ENCODE measurements at regions not wholly inside any gene's neighbourhood (a gene's known extent, or its start where the extent isn't known, plus 50 kb on each side); places are given as distances from the start of the nearest gene placed in this dataset.

- Histone ChIP-seq H3K9ac (ENCODE audit: low read length in 5 of 5) (no peak overlapping the region), H3K4me1 (ENCODE audit: control insufficient read depth in 5 of 5, insufficient read depth in 5 of 5, low read length in 5 of 5) (peaks cover 0 to 33% (median 11%) of the 10 kb centered on the region in 5 donors), H3K4me3 (ENCODE audit: low read depth in 1 of 5, low read length in 5 of 5) (no peak overlapping the region), H3K27me3 (ENCODE audit: control insufficient read depth in 5 of 5, insufficient read depth in 4 of 5, low read length in 5 of 5) (no peaks in the 10 kb centered on the region), H3K27ac (ENCODE audit: low read depth, low read length) (no peak overlapping the region), H3K9me3 (ENCODE audit: control insufficient read depth in 5 of 5, low read length in 5 of 5) (no peaks in the 10 kb centered on the region), H3K36me3 (ENCODE audit: control insufficient read depth in 5 of 5, insufficient read depth in 5 of 5, low read length in 5 of 5) (no peaks in the 10 kb centered on the region)
Observed at GRCh38 chr16:85473909-85474620, 139.1 kb upstream of the GSE1 start.

GRCh38 chr16:85474621-85475217 is 138.4 kb upstream of the GSE1 start:
- Histone ChIP-seq H3K36me3 (ENCODE audit: control insufficient read depth in 5 of 5, insufficient read depth in 5 of 5, low read length in 5 of 5) (no peaks in the 10 kb centered on the region), H3K27ac (ENCODE audit: low read depth, low read length) (no peak overlapping the region), H3K27me3 (ENCODE audit: control insufficient read depth in 5 of 5, insufficient read depth in 4 of 5, low read length in 5 of 5) (no peaks in the 10 kb centered on the region), H3K4me3 (ENCODE audit: low read depth in 1 of 5, low read length in 5 of 5) (no peak overlapping the region), H3K9ac (ENCODE audit: low read length in 5 of 5) (no peak overlapping the region), H3K4me1 (ENCODE audit: control insufficient read depth in 5 of 5, insufficient read depth in 5 of 5, low read length in 5 of 5) (peaks cover 0 to 33% (median 11%) of the 10 kb centered on the region in 5 donors), H3K9me3 (ENCODE audit: control insufficient read depth in 5 of 5, low read length in 5 of 5) (no peaks in the 10 kb centered on the region)

- Histone ChIP-seq H3K4me1 (ENCODE audit: control insufficient read depth in 5 of 5, insufficient read depth in 5 of 5, low read length in 5 of 5) (peaks cover 0 to 33% (median 11%) of the 10 kb centered on the region in 5 donors), H3K27ac (ENCODE audit: low read depth, low read length) (no peak overlapping the region), H3K36me3 (ENCODE audit: control insufficient read depth in 5 of 5, insufficient read depth in 5 of 5, low read length in 5 of 5) (no peaks in the 10 kb centered on the region), H3K4me3 (ENCODE audit: low read depth in 1 of 5, low read length in 5 of 5) (no peak overlapping the region), H3K9me3 (ENCODE audit: control insufficient read depth in 5 of 5, low read length in 5 of 5) (no peaks in the 10 kb centered on the region), H3K9ac (ENCODE audit: low read length in 5 of 5) (no peak overlapping the region), H3K27me3 (ENCODE audit: control insufficient read depth in 5 of 5, insufficient read depth in 4 of 5, low read length in 5 of 5) (no peaks in the 10 kb centered on the region)
Observed at GRCh38 chr16:85475233-85475632, 137.9 kb upstream of the GSE1 start.

DNA sequence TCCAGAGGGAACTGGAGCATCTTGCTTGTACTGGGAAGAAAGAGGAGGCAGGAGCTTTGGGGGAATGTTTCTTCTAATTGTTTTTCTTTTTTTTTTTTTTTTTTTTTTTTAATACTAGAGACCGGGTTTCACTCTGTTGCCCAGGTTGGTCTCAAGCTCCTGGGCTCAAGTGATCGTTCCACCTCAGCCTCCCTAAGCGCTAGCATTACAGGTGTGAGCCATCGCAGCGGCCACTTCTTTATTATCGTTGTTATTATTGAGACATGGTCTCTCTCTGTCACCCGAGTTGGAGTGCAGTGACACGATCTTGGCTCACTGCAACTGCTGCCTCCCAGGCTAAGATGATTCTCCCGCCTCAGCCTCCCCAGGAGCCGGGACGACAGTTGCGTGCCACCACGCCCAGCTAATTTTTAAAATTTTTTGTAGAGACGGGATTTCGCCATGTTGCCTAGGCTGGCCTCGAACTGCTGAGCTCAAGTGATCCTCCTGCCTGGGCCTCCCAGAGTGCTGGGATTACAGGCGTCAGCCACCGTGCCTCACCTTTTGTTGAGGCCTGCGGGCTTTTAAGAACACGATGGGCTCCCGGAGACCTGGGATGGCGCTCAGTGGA is 137.3 kb upstream of the GSE1 start:
- H3K4me3 ChIP-seq (ENCODE audit: low read depth in 1 of 5, low read length in 5 of 5), result no peak overlapping the region
- no peak overlapping the region for H3K27ac ChIP-seq (ENCODE audit: low read depth, low read length)
- peaks cover under 1 to 38% (median 16%) of the 10 kb centered on the region in 5 donors for H3K4me1 ChIP-seq (ENCODE audit: control insufficient read depth in 5 of 5, insufficient read depth in 5 of 5, low read length in 5 of 5)
- H3K27me3 ChIP-seq (ENCODE audit: control insufficient read depth in 5 of 5, insufficient read depth in 4 of 5, low read length in 5 of 5), result no peaks in the 10 kb centered on the region
- no peaks in the 10 kb centered on the region for H3K9me3 ChIP-seq (ENCODE audit: control insufficient read depth in 5 of 5, low read length in 5 of 5)
- no peaks in the 10 kb centered on the region for H3K36me3 ChIP-seq (ENCODE audit: control insufficient read depth in 5 of 5, insufficient read depth in 5 of 5, low read length in 5 of 5)
- no peak overlapping the region for H3K9ac ChIP-seq (ENCODE audit: low read length in 5 of 5)

DNA sequence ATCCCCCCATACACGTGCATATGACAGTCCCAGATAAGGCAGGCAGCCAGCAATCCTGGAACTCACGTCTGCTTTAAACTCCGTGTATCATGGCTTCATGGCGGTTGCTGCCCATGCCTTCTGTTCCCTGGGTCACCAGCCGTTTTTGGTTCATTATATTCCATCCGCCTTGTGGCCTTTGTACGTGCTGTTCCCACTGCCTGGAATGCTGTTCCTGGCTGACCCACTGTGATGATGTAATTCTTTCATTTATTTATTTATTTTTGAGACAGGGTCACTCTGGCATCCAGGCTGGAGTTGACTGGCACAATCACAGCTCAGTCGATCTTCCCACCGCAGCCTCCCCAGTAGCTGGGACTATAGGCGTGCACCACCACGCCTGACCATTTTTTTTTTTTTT is 136.7 kb upstream of the GSE1 start:
- no peak overlapping the region for H3K9ac ChIP-seq (ENCODE audit: low read length in 5 of 5)
- no peaks in the 10 kb centered on the region for H3K36me3 ChIP-seq (ENCODE audit: control insufficient read depth in 5 of 5, insufficient read depth in 5 of 5, low read length in 5 of 5)
- no peaks in the 10 kb centered on the region for H3K27me3 ChIP-seq (ENCODE audit: control insufficient read depth in 5 of 5, insufficient read depth in 4 of 5, low read length in 5 of 5)
- H3K27ac ChIP-seq (ENCODE audit: low read depth, low read length), result no peak overlapping the region
- no peak overlapping the region for H3K4me3 ChIP-seq (ENCODE audit: low read depth in 1 of 5, low read length in 5 of 5)
- no peaks in the 10 kb centered on the region for H3K9me3 ChIP-seq (ENCODE audit: control insufficient read depth in 5 of 5, low read length in 5 of 5)
- peaks cover 2 to 44% (median 21%) of the 10 kb centered on the region in 5 donors for H3K4me1 ChIP-seq (ENCODE audit: control insufficient read depth in 5 of 5, insufficient read depth in 5 of 5, low read length in 5 of 5)

GRCh38 chr16:85477801-85478363 is 135.2 kb upstream of the GSE1 start:
- no peaks in the 10 kb centered on the region for H3K9me3 ChIP-seq (ENCODE audit: control insufficient read depth in 5 of 5, low read length in 5 of 5)
- H3K27me3 ChIP-seq (ENCODE audit: control insufficient read depth in 5 of 5, insufficient read depth in 4 of 5, low read length in 5 of 5), result no peaks in the 10 kb centered on the region
- no peak overlapping the region for H3K9ac ChIP-seq (ENCODE audit: low read length in 5 of 5)
- no peak overlapping the region for H3K27ac ChIP-seq (ENCODE audit: low read depth, low read length)
- H3K36me3 ChIP-seq (ENCODE audit: control insufficient read depth in 5 of 5, insufficient read depth in 5 of 5, low read length in 5 of 5), result no peaks in the 10 kb centered on the region
- peaks cover 2 to 36% (median 16%) of the 10 kb centered on the region in 5 donors for H3K4me1 ChIP-seq (ENCODE audit: control insufficient read depth in 5 of 5, insufficient read depth in 5 of 5, low read length in 5 of 5)
- H3K4me3 ChIP-seq (ENCODE audit: low read depth in 1 of 5, low read length in 5 of 5), result no peak overlapping the region

DNA sequence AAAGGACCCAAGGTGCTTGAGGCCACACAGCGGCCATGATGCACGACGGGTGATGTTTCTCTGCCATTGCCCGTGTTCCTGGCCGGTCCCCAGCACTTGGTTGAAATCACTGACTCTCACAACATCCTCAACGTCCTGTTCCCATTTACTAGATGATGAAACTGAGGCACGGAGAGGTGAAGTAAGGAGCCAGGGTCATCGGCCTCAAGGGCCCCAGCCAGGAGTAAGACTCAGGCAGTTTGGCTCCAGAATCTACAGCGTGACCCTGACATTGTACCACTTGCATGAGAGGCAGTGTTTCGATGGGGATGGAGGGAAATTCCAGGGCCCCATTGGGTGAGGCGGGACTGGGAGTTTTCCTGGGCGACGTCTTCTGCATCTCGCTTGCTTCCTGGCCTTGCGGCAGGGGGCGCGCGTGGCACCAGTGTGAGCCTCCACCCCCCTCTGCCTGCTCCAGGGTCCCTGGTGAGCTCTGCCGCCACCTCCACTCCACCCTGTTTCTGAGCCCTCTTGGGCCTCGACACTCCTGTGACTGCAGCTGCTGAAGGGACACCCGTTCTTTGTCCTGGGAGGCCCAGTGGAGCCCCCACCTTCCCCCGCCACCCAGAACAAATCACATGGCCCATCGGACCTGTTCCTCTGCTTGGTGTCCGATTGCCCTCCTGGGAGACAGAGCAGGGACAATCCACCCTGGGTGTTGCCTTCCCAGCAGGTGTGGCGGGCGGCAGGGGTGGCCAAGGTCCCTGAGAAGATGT is 133.0 kb upstream of the GSE1 start:
- Histone ChIP-seq H3K27ac (ENCODE audit: low read depth, low read length) (no peak overlapping the region), H3K9me3 (ENCODE audit: control insufficient read depth in 5 of 5, low read length in 5 of 5) (no peaks in the 10 kb centered on the region)

DNA sequence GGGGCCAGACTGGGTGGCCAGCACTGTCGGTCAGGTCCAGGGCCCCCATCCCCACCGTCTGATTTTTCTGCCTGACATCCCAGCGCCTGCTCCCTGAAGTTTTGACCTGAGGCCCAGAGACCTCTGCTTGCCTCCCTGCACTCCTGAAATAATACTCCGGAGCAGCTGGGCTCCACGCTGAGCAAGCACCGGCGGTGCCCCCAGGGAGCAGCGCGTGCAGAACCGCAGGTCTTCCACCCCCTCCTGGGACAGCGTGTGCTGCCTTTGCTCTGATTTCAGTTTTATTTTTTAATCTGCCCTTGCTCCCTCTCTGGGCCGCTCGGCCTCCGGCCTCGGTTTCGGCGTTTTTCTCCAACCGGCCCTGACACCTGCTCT is 132.4 kb upstream of the GSE1 start:
- Histone ChIP-seq H3K27me3 (ENCODE audit: control insufficient read depth in 5 of 5, insufficient read depth in 4 of 5, low read length in 5 of 5) (no peaks in the 10 kb centered on the region), H3K36me3 (ENCODE audit: control insufficient read depth in 5 of 5, insufficient read depth in 5 of 5, low read length in 5 of 5) (peaks cover 0 to 2% (median 0%) of the 10 kb centered on the region in 5 donors), H3K4me3 (ENCODE audit: low read depth in 1 of 5, low read length in 5 of 5) (no peak overlapping the region), H3K9ac (ENCODE audit: low read length in 5 of 5) (peak overlapping the region in 2 of 5 donors; percentile 18 to 25), H3K9me3 (ENCODE audit: control insufficient read depth in 5 of 5, low read length in 5 of 5) (no peaks in the 10 kb centered on the region), H3K27ac (ENCODE audit: low read depth, low read length) (peak overlapping the region; percentile 74), H3K4me1 (ENCODE audit: control insufficient read depth in 5 of 5, insufficient read depth in 5 of 5, low read length in 5 of 5) (peaks cover 2 to 18% (median 11%) of the 10 kb centered on the region in 5 donors)

More for the DNA sequence above, 133.0 kb upstream of the GSE1 start:
- Histone ChIP-seq H3K36me3 (ENCODE audit: control insufficient read depth in 5 of 5, insufficient read depth in 5 of 5, low read length in 5 of 5) (peaks cover 0 to 2% (median 0%) of the 10 kb centered on the region in 5 donors), H3K27me3 (ENCODE audit: control insufficient read depth in 5 of 5, insufficient read depth in 4 of 5, low read length in 5 of 5) (no peaks in the 10 kb centered on the region), H3K9ac (ENCODE audit: low read length in 5 of 5) (peak overlapping the region in 1 of 5 donors; percentile 25), H3K4me1 (ENCODE audit: control insufficient read depth in 5 of 5, insufficient read depth in 5 of 5, low read length in 5 of 5) (peaks cover 2 to 24% (median 11%) of the 10 kb centered on the region in 5 donors), H3K4me3 (ENCODE audit: low read depth in 1 of 5, low read length in 5 of 5) (no peak overlapping the region)

DNA sequence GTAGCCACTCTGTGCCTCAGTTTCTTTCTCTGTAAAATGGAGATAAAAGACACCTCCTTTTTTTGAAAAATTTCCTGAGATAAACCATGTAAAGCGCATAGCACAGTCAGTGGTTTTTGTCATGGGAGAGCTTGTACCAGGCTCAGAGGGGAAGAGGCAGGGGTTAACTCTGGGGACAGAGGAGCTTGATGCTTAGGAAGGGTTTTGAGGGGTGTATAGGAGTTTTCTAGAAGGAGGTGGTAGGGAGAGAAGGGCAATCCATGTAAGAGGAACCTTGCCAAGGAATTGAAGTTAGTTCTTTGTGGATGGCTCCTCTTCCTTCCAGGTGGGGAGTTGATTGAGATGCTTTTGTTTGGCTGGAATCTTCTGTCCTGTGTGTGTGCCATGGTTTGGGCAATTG is 131.9 kb upstream of the GSE1 start:
- Histone ChIP-seq H3K4me1 (ENCODE audit: control insufficient read depth in 5 of 5, insufficient read depth in 5 of 5, low read length in 5 of 5) (peaks cover 2 to 16% (median 11%) of the 10 kb centered on the region in 5 donors), H3K36me3 (ENCODE audit: control insufficient read depth in 5 of 5, insufficient read depth in 5 of 5, low read length in 5 of 5) (peaks cover 0 to 5% (median 0%) of the 10 kb centered on the region in 5 donors), H3K9ac (ENCODE audit: low read length in 5 of 5) (peak overlapping the region in 1 of 5 donors; percentile 18), H3K27ac (ENCODE audit: low read depth, low read length) (peak overlapping the region; percentile 74), H3K9me3 (ENCODE audit: control insufficient read depth in 5 of 5, low read length in 5 of 5) (no peaks in the 10 kb centered on the region), H3K27me3 (ENCODE audit: control insufficient read depth in 5 of 5, insufficient read depth in 4 of 5, low read length in 5 of 5) (no peaks in the 10 kb centered on the region), H3K4me3 (ENCODE audit: low read depth in 1 of 5, low read length in 5 of 5) (no peak overlapping the region)

All from subcutaneous abdominal adipose tissue (tissue), 5 donors.